B cell (primary cell): ENCODE measurements at regions not wholly inside any gene's neighbourhood (a gene's known extent, or its start where the extent isn't known, plus 50 kb on each side); places are given as distances from the start of the nearest gene placed in this dataset.

Experiments
- EZH2 ChIP-seq: IDR thresholded peaks from 2 replicates; pipeline ENCODE4 v1.6.1; 2012; ENCODE audit warnings: borderline replicate concordance, low read depth, mild to moderate bottlenecking, moderate library complexity, low read length; ENCODE audit not compliant: insufficient read depth, poor library complexity, severe bottlenecking
- TF ChIP-seq, protein P1 (sequence below): fragments of 200-600 bp; IDR thresholded peaks from one replicate; pipeline ENCODE4 v1.8.0; 2022; ENCODE audit warnings: antibody characterized with exemption, mild to moderate bottlenecking

- TF ChIP-seq, protein P1, sequence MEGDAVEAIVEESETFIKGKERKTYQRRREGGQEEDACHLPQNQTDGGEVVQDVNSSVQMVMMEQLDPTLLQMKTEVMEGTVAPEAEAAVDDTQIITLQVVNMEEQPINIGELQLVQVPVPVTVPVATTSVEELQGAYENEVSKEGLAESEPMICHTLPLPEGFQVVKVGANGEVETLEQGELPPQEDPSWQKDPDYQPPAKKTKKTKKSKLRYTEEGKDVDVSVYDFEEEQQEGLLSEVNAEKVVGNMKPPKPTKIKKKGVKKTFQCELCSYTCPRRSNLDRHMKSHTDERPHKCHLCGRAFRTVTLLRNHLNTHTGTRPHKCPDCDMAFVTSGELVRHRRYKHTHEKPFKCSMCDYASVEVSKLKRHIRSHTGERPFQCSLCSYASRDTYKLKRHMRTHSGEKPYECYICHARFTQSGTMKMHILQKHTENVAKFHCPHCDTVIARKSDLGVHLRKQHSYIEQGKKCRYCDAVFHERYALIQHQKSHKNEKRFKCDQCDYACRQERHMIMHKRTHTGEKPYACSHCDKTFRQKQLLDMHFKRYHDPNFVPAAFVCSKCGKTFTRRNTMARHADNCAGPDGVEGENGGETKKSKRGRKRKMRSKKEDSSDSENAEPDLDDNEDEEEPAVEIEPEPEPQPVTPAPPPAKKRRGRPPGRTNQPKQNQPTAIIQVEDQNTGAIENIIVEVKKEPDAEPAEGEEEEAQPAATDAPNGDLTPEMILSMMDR, result no peak
- TF ChIP-seq EZH2, result no peak
Observed at GRCh38 chr7:109109558-109109957, 539.9 kb downstream of the DNAJB9 start.
